Body of pancreas (tissue), 4 donors: ENCODE measurements at regions not wholly inside any gene's neighbourhood (a gene's known extent, or its start where the extent isn't known, plus 50 kb on each side); places are given as distances from the start of the nearest gene placed in this dataset.
"Not testable (repeated sequence)": the region's sequence is repeated elsewhere in the genome, so short reads cannot be mapped to it uniquely, and the experiment has no call there.

Source experiments
- POLR2A ChIP-seq, 3 donors: fragments of 450-650 bp; IDR thresholded peaks; one replicate each; pipeline ENCODE4 v1.6.1; 2016; ENCODE audit warnings: antibody characterized with exemption in 3 of 3, mild to moderate bottlenecking in 2 of 3
- TF ChIP-seq, protein P1 (sequence below), 7 experiments: fragments of 450-650 bp in 4 of 7; fragments of 200-600 bp in 3 of 7; sonication (generic) in 3 of 7; IDR thresholded peaks; one replicate each; pipeline ENCODE4 v1.5.1; 2016 to 2019; ENCODE audit warnings: antibody characterized with exemption in 7 of 7

DNA sequence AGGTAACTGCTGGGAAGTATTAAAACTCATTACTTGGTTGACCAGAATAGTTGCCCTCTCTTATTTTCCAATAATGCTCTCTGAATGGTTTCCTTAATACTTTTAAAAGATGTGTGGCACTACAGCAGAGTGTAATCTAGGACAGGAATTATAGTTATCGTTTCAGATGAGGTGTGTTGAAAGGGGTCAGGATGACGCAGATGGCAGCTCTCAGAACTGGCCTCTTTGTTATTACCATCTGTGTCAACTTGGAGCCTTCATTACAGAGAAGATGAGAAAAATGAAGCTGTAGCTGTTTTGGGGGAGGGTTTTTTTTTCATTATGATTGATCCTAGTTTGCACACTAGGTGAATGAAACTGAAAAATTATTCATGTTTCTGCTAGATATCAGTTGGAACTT lies 238.9 kb downstream of the ANKRD30BL start:
- TF ChIP-seq, protein P1, sequence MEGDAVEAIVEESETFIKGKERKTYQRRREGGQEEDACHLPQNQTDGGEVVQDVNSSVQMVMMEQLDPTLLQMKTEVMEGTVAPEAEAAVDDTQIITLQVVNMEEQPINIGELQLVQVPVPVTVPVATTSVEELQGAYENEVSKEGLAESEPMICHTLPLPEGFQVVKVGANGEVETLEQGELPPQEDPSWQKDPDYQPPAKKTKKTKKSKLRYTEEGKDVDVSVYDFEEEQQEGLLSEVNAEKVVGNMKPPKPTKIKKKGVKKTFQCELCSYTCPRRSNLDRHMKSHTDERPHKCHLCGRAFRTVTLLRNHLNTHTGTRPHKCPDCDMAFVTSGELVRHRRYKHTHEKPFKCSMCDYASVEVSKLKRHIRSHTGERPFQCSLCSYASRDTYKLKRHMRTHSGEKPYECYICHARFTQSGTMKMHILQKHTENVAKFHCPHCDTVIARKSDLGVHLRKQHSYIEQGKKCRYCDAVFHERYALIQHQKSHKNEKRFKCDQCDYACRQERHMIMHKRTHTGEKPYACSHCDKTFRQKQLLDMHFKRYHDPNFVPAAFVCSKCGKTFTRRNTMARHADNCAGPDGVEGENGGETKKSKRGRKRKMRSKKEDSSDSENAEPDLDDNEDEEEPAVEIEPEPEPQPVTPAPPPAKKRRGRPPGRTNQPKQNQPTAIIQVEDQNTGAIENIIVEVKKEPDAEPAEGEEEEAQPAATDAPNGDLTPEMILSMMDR (IDR thresholded peaks at IDR 0.05) = not testable (repeated sequence)
- not testable (repeated sequence) for TF ChIP-seq POLR2A (IDR thresholded peaks at IDR 0.05)
